Globus pallidus (tissue), 1 donor: ENCODE measurements at regions not wholly inside any gene's neighbourhood (a gene's known extent, or its start where the extent isn't known, plus 50 kb on each side); places are given as distances from the start of the nearest gene placed in this dataset.
"Not testable (repeated sequence)": the region's sequence is repeated elsewhere in the genome, so short reads cannot be mapped to it uniquely, and the experiment has no call there.

Source experiments
- DNase-seq: peaks from one replicate; pipeline ENCODE4 v3.0.0-alpha.2; 2015; ENCODE audit warnings: low spot score

GRCh38 chr6:26267083-26267589 lies 97.9 kb upstream of the BTN3A2 start:
- no peak for DNase-seq

- no peak for DNase-seq
These were observed 96.2 kb upstream of the BTN3A2 start for GRCh38 chr6:26268659-26269402.

GRCh38 chr6:26269531-26270485 lies 95.2 kb upstream of the BTN3A2 start:
- no peak for DNase-seq

- DNase-seq: no peak
These were observed 94.5 kb upstream of the BTN3A2 start for GRCh38 chr6:26270486-26270861.

- peak; percentile 74 for DNase-seq
These were observed 93.9 kb upstream of the BTN3A2 start for GRCh38 chr6:26270903-26271667.

- DNase-seq: peak; percentile 6
These were observed 93.4 kb upstream of the BTN3A2 start for GRCh38 chr6:26271668-26272024.

GRCh38 chr6:26272171-26272637 lies 92.8 kb upstream of the BTN3A2 start:
- peak; percentile 31 for DNase-seq

- peak; percentile 15 for DNase-seq
These were observed 91.1 kb upstream of the BTN3A2 start for GRCh38 chr6:26273673-26274588.

- no peak for DNase-seq
These were observed 89.3 kb upstream of the BTN3A2 start for GRCh38 chr6:26275663-26276062.

- no peak for DNase-seq
These were observed 88.0 kb upstream of the BTN3A2 start for GRCh38 chr6:26276841-26277648.

GRCh38 chr6:26278536-26278935 lies 86.5 kb upstream of the BTN3A2 start:
- no peak for DNase-seq

- DNase-seq: not testable (repeated sequence)
These were observed 85.6 kb upstream of the BTN3A2 start for GRCh38 chr6:26279371-26279770.

- no peak for DNase-seq
These were observed 84.6 kb upstream of the BTN3A2 start for GRCh38 chr6:26280407-26280806.

- DNase-seq: peak; percentile 39
These were observed 80.4 kb upstream of the BTN3A2 start for GRCh38 chr6:26284537-26285142.

GRCh38 chr6:26285143-26286134 lies 79.6 kb upstream of the BTN3A2 start:
- DNase-seq: peak; percentile 96

GRCh38 chr6:26286168-26286877 lies 78.7 kb upstream of the BTN3A2 start:
- DNase-seq: peak; percentile 84

- no peak for DNase-seq
These were observed 76.8 kb upstream of the BTN3A2 start for GRCh38 chr6:26288155-26288554.

- DNase-seq: no peak
These were observed 74.1 kb upstream of the BTN3A2 start for GRCh38 chr6:26290941-26291340.
